DND-41 (cell line): ENCODE measurements at regions not wholly inside any gene's neighbourhood (a gene's known extent, or its start where the extent isn't known, plus 50 kb on each side); places are given as distances from the start of the nearest gene placed in this dataset.

Experiments
- ATAC-seq: fragments of 200-7000 bp; cut with Tn5 transposase; 3 replicates; pipeline ENCODE4 v1.9.1; 2021; ENCODE audit warnings: low read depth; ENCODE audit not compliant: insufficient read depth
- DNase-seq: peaks from one replicate; pipeline ENCODE4 v3.0.0-alpha.2; 2020
- H2AFZ ChIP-seq: 2 replicates; pipeline ENCODE4 v1.6.0; 2012; ENCODE audit warnings: low read depth, low read length
- H3K27ac ChIP-seq: 2 replicates; pipeline ENCODE4 v1.5.1; 2012; ENCODE audit warnings: low read length, inconsistent platforms
- H3K27me3 ChIP-seq: fragments of 200-600 bp; sonication (generic); 2 replicates; pipeline ENCODE4 v1.6.0; 2012; ENCODE audit warnings: low read length, mild to moderate bottlenecking, inconsistent platforms; ENCODE audit not compliant: insufficient read depth, poor library complexity
- H3K36me3 ChIP-seq: 2 replicates; pipeline ENCODE4 v1.5.1; 2012; ENCODE audit warnings: low read length, inconsistent platforms; ENCODE audit not compliant: insufficient read depth
- H3K4me1 ChIP-seq: 2 replicates; pipeline ENCODE4 v1.5.1; 2012; ENCODE audit warnings: mild to moderate bottlenecking, low read length; ENCODE audit not compliant: insufficient read depth
- H3K4me2 ChIP-seq: 2 replicates; pipeline ENCODE4 v1.6.0; 2012; ENCODE audit warnings: mild to moderate bottlenecking, moderate library complexity, low read length, inconsistent platforms; ENCODE audit not compliant: insufficient read depth
- H3K4me3 ChIP-seq, 2 experiments: fragments of 200-600 bp in 1 of 2; shearing (Covaris generic) in 1 of 2; 2 replicates each; pipeline ENCODE4 v1.5.1; 2012 to 2016; ENCODE audit warnings: inconsistent platforms in 2 of 2, low read length in 2 of 2, mild to moderate bottlenecking in 2 of 2, low read depth in 1 of 2, moderate library complexity in 1 of 2
- H3K79me2 ChIP-seq: 2 replicates; pipeline ENCODE4 v1.6.0; 2012; ENCODE audit warnings: low read length, inconsistent platforms; ENCODE audit not compliant: insufficient read depth
- H3K9ac ChIP-seq: 2 replicates; pipeline ENCODE4 v1.6.0; 2012; ENCODE audit warnings: low read depth, mild to moderate bottlenecking, inconsistent platforms, low read length, moderate library complexity
- H3K9me3 ChIP-seq: 2 replicates; pipeline ENCODE4 v1.5.1; 2012; ENCODE audit warnings: low read length, moderate library complexity, mild to moderate bottlenecking, inconsistent platforms; ENCODE audit not compliant: insufficient read depth, severe bottlenecking
- H4K20me1 ChIP-seq: 2 replicates; pipeline ENCODE4 v1.6.0; 2012; ENCODE audit warnings: low read length; ENCODE audit not compliant: insufficient read depth
- EZH2 ChIP-seq: IDR thresholded peaks from 3 replicates; pipeline ENCODE4 v1.6.1; 2012; ENCODE audit warnings: borderline replicate concordance, low read depth, mild to moderate bottlenecking, moderate library complexity, low read length, inconsistent platforms; ENCODE audit not compliant: severe bottlenecking
- TF ChIP-seq, protein P1 (sequence below): IDR thresholded peaks from 2 replicates; pipeline ENCODE4 v1.5.1; 2012; ENCODE audit warnings: borderline replicate concordance, low read length, moderate library complexity, mild to moderate bottlenecking; ENCODE audit not compliant: poor library complexity, severe bottlenecking; ENCODE audit errors: extremely low read depth

DNA sequence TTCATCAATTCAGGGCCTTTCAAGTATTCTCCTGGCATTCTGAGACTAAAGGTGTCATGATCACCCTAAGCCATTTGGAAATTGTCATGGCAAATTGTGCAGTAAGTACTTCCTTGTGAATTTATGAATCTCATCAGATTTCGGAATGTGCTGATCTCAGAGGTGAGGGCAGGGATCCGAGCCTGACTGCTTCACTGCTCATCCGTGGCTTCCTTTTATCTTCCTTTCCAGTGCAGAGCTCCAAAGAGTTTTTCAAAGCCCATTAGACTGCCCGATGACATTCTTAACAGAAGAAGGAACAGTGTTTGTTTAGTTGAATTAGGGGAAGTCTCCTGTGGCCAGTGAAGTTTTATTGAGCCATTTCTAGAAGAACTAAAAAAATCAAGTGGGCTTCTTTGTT is 182.8 kb upstream of the GDNF start:
- H3K9ac ChIP-seq = no peak overlapping the region
- no peak overlapping the region for H2AFZ ChIP-seq
- no peak overlapping the region for H3K4me2 ChIP-seq
- H3K79me2 ChIP-seq = no peaks in the 10 kb centered on the region
- ATAC-seq (no peak), DNase-seq (no peak)
- H3K36me3 ChIP-seq = no peaks in the 10 kb centered on the region
- no peak overlapping the region for H3K27ac ChIP-seq
- no peaks in the 10 kb centered on the region for H3K9me3 ChIP-seq
- no peaks in the 10 kb centered on the region for H4K20me1 ChIP-seq
- peaks cover 7% of the 10 kb centered on the region for H3K27me3 ChIP-seq
- TF ChIP-seq, protein P1, sequence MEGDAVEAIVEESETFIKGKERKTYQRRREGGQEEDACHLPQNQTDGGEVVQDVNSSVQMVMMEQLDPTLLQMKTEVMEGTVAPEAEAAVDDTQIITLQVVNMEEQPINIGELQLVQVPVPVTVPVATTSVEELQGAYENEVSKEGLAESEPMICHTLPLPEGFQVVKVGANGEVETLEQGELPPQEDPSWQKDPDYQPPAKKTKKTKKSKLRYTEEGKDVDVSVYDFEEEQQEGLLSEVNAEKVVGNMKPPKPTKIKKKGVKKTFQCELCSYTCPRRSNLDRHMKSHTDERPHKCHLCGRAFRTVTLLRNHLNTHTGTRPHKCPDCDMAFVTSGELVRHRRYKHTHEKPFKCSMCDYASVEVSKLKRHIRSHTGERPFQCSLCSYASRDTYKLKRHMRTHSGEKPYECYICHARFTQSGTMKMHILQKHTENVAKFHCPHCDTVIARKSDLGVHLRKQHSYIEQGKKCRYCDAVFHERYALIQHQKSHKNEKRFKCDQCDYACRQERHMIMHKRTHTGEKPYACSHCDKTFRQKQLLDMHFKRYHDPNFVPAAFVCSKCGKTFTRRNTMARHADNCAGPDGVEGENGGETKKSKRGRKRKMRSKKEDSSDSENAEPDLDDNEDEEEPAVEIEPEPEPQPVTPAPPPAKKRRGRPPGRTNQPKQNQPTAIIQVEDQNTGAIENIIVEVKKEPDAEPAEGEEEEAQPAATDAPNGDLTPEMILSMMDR = no peak
- no peak for TF ChIP-seq EZH2
- H3K4me3 ChIP-seq = no peak overlapping the region
- H3K4me1 ChIP-seq = no peaks in the 10 kb centered on the region

DNA sequence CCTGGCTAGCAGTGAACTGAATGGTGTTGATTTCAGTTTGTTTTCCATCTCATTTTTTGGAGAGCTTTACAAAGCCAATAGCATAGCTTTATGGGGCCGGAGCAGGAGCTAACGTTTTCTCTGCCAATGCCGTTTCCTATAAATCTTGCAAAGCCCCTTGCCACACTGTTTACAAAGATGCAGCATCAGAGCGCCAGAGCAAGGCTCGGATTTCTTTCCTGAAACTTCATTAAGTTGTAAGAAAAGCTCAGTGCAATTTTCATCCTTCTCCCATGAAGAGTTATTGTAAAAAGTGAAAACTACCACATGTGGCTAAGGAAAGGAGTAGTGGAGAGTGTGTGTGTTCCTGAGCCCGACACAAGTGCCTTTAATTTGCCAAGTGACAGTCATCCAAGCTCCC is 178.2 kb upstream of the GDNF start:
- Histone ChIP-seq H3K36me3 (no peaks in the 10 kb centered on the region), H4K20me1 (no peaks in the 10 kb centered on the region)

GRCh38 chr5:38013107-38013506 is 173.3 kb upstream of the GDNF start:
- Histone ChIP-seq H3K4me1 (no peaks in the 10 kb centered on the region), H3K4me3 (no peak overlapping the region), H3K27me3 (no peaks in the 10 kb centered on the region), H3K4me2 (no peak overlapping the region), H3K9me3 (no peaks in the 10 kb centered on the region), H3K36me3 (no peaks in the 10 kb centered on the region), H2AFZ (no peak overlapping the region), H4K20me1 (no peaks in the 10 kb centered on the region), H3K79me2 (no peaks in the 10 kb centered on the region), H3K9ac (no peak overlapping the region), H3K27ac (no peak overlapping the region)
- ATAC-seq (no peak), DNase-seq (no peak)
- TF ChIP-seq EZH2 = no peak
- TF ChIP-seq, protein P1 = no peak

More for the DNA sequence above, 178.2 kb upstream of the GDNF start:
- Histone ChIP-seq H2AFZ (no peak overlapping the region), H3K9ac (no peak overlapping the region), H3K4me2 (no peak overlapping the region), H3K4me3 (no peak overlapping the region), H3K27me3 (peaks cover 2% of the 10 kb centered on the region), H3K79me2 (no peaks in the 10 kb centered on the region), H3K4me1 (no peaks in the 10 kb centered on the region), H3K27ac (no peak overlapping the region), H3K9me3 (no peaks in the 10 kb centered on the region)
- TF ChIP-seq, protein P1 = no peak
- no peak for DNase-seq
- no peak for ATAC-seq

- Histone ChIP-seq H3K27ac (no peak overlapping the region), H3K9me3 (no peaks in the 10 kb centered on the region), H3K4me1 (no peaks in the 10 kb centered on the region), H3K27me3 (no peaks in the 10 kb centered on the region), H3K4me3 (no peak overlapping the region), H3K36me3 (no peaks in the 10 kb centered on the region), H3K79me2 (no peaks in the 10 kb centered on the region), H3K4me2 (no peak overlapping the region), H3K9ac (no peak overlapping the region), H4K20me1 (no peaks in the 10 kb centered on the region), H2AFZ (no peak overlapping the region)
- TF ChIP-seq EZH2 = no peak
- TF ChIP-seq, protein P1 = no peak
- ATAC-seq (no peak), DNase-seq (no peak)
Observed at GRCh38 chr5:38011668-38012188, 171.9 kb upstream of the GDNF start.
